GM23248 (cell line): ENCODE measurements at regions not wholly inside any gene's neighbourhood (a gene's known extent, or its start where the extent isn't known, plus 50 kb on each side); places are given as distances from the start of the nearest gene placed in this dataset.

Experiments
- DNase-seq: peaks from one replicate; pipeline ENCODE4 v3.0.0-alpha.2; 2015
- H2AFZ ChIP-seq: fragments of 200-600 bp; sonication (generic); 2 replicates; pipeline ENCODE4 v1.6.1; 2016; ENCODE audit warnings: antibody characterized with exemption
- H3F3A ChIP-seq: fragments of 200-600 bp; sonication (generic); 2 replicates; pipeline ENCODE4 v1.6.1; 2016; ENCODE audit warnings: mild to moderate bottlenecking, antibody characterized with exemption, mixed run types; ENCODE audit not compliant: insufficient read depth
- H3K27ac ChIP-seq: fragments of 200-600 bp; sonication (generic); 2 replicates; pipeline ENCODE4 v1.5.1; 2016; ENCODE audit warnings: mild to moderate bottlenecking
- H3K27me3 ChIP-seq: fragments of 200-600 bp; sonication (generic); replicated peaks from 2 replicates; pipeline ENCODE4 v1.6.1; 2016; ENCODE audit warnings: mild to moderate bottlenecking; ENCODE audit not compliant: insufficient read depth
- H3K36me3 ChIP-seq: fragments of 200-600 bp; sonication (generic); 2 replicates; pipeline ENCODE4 v1.6.1; 2016; ENCODE audit warnings: low read depth, mild to moderate bottlenecking
- H3K4me1 ChIP-seq: fragments of 200-600 bp; sonication (generic); 2 replicates; pipeline ENCODE4 v1.6.1; 2016; ENCODE audit warnings: mild to moderate bottlenecking; ENCODE audit not compliant: insufficient read depth
- H3K4me2 ChIP-seq: fragments of 200-600 bp; sonication (generic); one replicate; pipeline ENCODE4 v1.6.1; 2016; ENCODE audit warnings: mild to moderate bottlenecking; ENCODE audit not compliant: unreplicated experiment
- H3K4me3 ChIP-seq: fragments of 200-600 bp; sonication (generic); 2 replicates; pipeline ENCODE4 v1.5.1; 2016; ENCODE audit warnings: mild to moderate bottlenecking
- H3K79me2 ChIP-seq: fragments of 200-600 bp; sonication (generic); 2 replicates; pipeline ENCODE4 v1.6.1; 2016; ENCODE audit warnings: mild to moderate bottlenecking; ENCODE audit not compliant: insufficient read depth
- H3K9ac ChIP-seq: fragments of 200-600 bp; sonication (generic); 2 replicates; pipeline ENCODE4 v1.6.1; 2016; ENCODE audit warnings: mild to moderate bottlenecking
- H3K9me2 ChIP-seq: fragments of 200-600 bp; sonication (generic); 2 replicates; pipeline ENCODE4 v1.6.1; 2016; ENCODE audit warnings: mixed run types, mild to moderate bottlenecking, moderate library complexity; ENCODE audit not compliant: insufficient read depth
- H3K9me3 ChIP-seq: fragments of 200-600 bp; sonication (generic); one replicate; pipeline ENCODE4 v1.6.1; 2017; ENCODE audit warnings: low read depth
- H4K20me1 ChIP-seq: fragments of 200-600 bp; sonication (generic); 2 replicates; pipeline ENCODE4 v1.6.0; 2016; ENCODE audit not compliant: insufficient read depth
- EZH2 ChIP-seq: fragments of 200-600 bp; sonication (generic); IDR thresholded peaks from 2 replicates; pipeline ENCODE4 v1.6.1; 2018; ENCODE audit warnings: antibody characterized with exemption, mild to moderate bottlenecking; ENCODE audit not compliant: insufficient read depth, poor library complexity, severe bottlenecking
- EZH2phosphoT487 ChIP-seq: fragments of 200-600 bp; sonication (generic); IDR thresholded peaks from 2 replicates; pipeline ENCODE4 v1.6.1; 2018; ENCODE audit warnings: antibody characterized with exemption, moderate library complexity, mild to moderate bottlenecking, low read depth; ENCODE audit not compliant: insufficient read depth
- WGBS, 2 experiments: methylation state at CpG; one replicate each; pipeline ENCODE4 v1.1.6; 2015 to 2017; ENCODE audit warnings: low lambda C conversion rate in 2 of 2, low coverage in 1 of 2; ENCODE audit errors: missing lambda C conversion rate in 2 of 2; 5-methylcytosine and 5-hydroxymethylcytosine counted together
- in situ Hi-C: fragments of 300-500 bp; cut with MboI; formaldehyde crosslinking; loops from 2 replicates; pipeline ENCODE4 v1.15.0; 2020

DNA sequence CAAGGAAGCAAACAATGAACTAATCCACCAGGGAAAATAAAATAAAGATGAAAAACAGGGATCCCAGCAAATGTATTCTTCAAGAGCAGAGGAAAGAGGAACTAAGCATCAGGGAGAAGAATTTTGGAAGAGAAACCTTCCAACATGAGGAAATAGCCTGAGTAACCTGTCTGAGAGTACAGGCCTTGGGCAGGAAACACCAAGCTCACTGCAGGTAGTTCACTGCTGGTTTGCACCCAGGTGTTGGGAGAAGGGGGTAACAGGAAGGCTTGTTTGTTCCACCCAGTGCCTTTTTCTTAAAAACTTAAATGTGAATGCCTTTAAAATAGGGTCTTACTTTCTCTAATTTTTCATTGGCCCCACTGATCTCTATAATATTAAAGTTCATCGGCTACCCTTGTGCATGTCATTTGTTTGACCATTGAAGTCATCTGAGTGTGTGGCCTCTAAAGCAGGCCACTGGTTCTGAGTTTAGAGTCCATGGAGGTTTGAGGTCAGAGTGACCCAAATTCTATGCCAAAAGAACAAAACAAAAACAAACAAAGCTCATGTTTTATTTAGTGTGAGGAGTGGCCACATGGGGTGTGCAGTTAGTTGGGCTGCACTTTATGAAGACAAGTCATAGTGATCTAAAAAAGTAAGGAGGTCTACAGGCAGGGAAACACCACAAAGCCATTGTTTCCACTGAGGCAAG lies 62.9 kb upstream of the COX10 start:
- Histone ChIP-seq H3K9me3 (no peaks in the 10 kb centered on the region), H2AFZ (no peak overlapping the region), H3K36me3 (no peaks in the 10 kb centered on the region), H3K79me2 (no peaks in the 10 kb centered on the region), H3K9me2 (no peaks in the 10 kb centered on the region), H3F3A (peaks cover 5% of the 10 kb centered on the region; the same call in 1 of the 2 replicates), H3K9ac (no peak overlapping the region), H3K4me1 (no peaks in the 10 kb centered on the region), H3K27ac (no peak overlapping the region), H3K27me3 (no peaks in the 10 kb centered on the region), H4K20me1 (no peaks in the 10 kb centered on the region), H3K4me2 (no peak overlapping the region), H3K4me3 (no peak overlapping the region)
- TF ChIP-seq EZH2phosphoT487 (no peak), EZH2 (no peak)
- in situ Hi-C loops: no loop called here
- 97 to 100% methylated on average over 1 of the region's 1 CpG for whole genome bisulfite sequencing, 2 experiments
- no peak for DNase-seq

DNA sequence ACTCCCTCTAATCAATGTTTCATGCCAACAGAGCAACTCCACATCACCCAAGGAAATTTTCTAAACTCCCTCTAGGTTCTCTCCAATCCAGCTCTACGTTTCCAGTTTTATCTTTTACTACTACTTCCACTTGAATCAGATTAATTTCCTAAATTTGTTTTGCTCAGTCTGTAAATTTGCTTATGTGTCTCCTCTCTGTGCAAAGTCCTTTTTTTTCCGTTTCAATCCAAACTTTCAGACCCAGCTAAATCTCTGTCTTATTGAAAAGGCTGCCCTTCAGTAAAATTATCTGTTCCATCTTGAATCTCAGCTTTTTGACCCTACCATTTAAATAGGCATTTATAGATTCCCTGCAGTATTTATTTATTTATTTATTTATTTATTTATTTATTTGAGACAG lies 61.4 kb upstream of the COX10 start:
- no peak for DNase-seq
- H3K4me2 ChIP-seq: no peak overlapping the region
- H4K20me1 ChIP-seq: no peaks in the 10 kb centered on the region
- H3K9ac ChIP-seq: no peak overlapping the region
- no peak for TF ChIP-seq EZH2phosphoT487
- TF ChIP-seq EZH2: no peak
- H3K27me3 ChIP-seq: no peaks in the 10 kb centered on the region
- H3K79me2 ChIP-seq: no peaks in the 10 kb centered on the region
- no peak overlapping the region for H3K27ac ChIP-seq
- H3K9me2 ChIP-seq: no peaks in the 10 kb centered on the region
- H2AFZ ChIP-seq: no peak overlapping the region
- in situ Hi-C loops: no loop called here
- H3F3A ChIP-seq: peaks cover 5% of the 10 kb centered on the region; the same call in 1 of the 2 replicates
- no peaks in the 10 kb centered on the region for H3K36me3 ChIP-seq
- H3K9me3 ChIP-seq: no peaks in the 10 kb centered on the region
- no peak overlapping the region for H3K4me3 ChIP-seq
- WGBS, 2 experiments: 91 to 98% methylated on average over 2 of the region's 2 CpGs
- H3K4me1 ChIP-seq: no peaks in the 10 kb centered on the region

DNA sequence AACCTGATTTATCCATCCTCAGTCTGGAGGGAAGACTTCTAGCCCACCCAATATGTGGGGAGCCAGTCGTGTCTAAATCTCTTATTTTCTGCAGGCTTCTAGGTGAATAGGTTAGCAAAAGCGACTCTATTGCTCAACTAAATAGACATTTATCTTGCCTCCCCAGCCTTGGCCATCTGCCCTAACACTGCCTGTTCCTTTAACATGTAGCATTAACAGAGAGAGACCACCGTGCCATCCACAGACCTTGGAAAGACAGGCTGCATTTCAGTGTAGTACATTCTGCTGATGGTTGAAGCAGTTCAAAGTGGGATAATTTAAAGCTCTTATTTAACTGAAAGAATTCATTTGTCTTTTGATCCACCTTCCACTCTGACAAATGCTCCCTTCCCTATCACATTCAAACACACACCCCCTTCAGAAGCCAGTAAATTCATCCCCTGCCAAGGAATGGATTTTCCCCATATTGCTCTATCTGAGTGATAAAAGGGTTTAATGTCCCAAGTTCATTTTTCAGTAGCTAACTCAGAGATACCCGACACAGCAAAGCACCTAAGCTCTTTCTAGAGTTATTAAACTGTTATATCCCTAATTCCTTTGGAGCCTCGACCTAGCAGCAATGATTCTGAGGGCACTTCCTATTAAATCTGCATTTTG lies 58.1 kb upstream of the COX10 start:
- WGBS, 2 experiments: 69 to 71% methylated on average over 5 of the region's 5 CpGs
- no peak for TF ChIP-seq EZH2phosphoT487
- no peak for TF ChIP-seq EZH2
- Histone ChIP-seq H3F3A (peaks cover 5% of the 10 kb centered on the region; the same call in 1 of the 2 replicates), H4K20me1 (no peaks in the 10 kb centered on the region), H3K9me3 (no peaks in the 10 kb centered on the region), H3K9ac (no peak overlapping the region), H3K79me2 (no peaks in the 10 kb centered on the region), H3K27me3 (no peaks in the 10 kb centered on the region), H3K4me1 (peaks cover 3% of the 10 kb centered on the region; the same call in 1 of the 2 replicates), H3K27ac (no peak overlapping the region), H3K4me3 (no peak overlapping the region), H3K36me3 (no peaks in the 10 kb centered on the region), H3K4me2 (no peak overlapping the region), H3K9me2 (no peaks in the 10 kb centered on the region), H2AFZ (no peak overlapping the region)
- in situ Hi-C loops: no loop called here
- no peak for DNase-seq

DNA sequence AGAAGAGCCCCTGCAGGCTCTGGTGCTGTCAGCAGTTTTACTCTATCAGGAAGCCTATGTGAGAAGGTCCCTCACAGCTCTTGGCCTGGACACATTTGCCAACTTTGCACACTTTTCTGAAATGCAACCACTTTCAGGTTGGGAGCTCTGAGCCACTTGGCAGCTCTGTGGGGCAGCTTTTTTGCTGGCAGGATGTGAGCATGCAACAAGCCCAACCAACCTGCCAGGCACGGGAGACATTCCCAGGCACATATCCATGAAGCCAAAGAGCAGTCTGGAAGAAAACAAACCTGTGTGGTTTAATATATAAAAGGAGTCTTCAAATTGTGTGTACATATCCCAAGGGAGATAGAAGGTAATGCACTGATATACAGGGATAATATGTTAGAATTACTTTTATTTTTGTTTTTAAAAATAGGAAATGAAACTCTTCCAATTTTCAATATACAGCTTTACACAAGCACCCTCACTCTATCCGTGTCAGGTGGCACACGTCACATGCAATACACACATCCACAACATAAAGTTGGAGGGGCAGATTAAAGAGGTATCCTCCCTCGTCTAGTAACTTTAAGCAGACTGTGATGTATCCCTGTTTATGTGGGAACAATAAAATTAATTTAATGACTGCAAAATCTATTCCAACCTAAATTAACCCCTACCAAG lies 57.4 kb upstream of the COX10 start:
- TF ChIP-seq EZH2 (no peak), EZH2phosphoT487 (no peak)
- DNase-seq: no peak
- peaks cover 5% of the 10 kb centered on the region; the same call in 1 of the 2 replicates for H3F3A ChIP-seq
- H3K79me2 ChIP-seq: no peaks in the 10 kb centered on the region
- no peak overlapping the region for H2AFZ ChIP-seq
- no peak overlapping the region for H3K9ac ChIP-seq
- no peak overlapping the region for H3K4me3 ChIP-seq
- H3K27ac ChIP-seq: no peak overlapping the region
- H3K9me2 ChIP-seq: no peaks in the 10 kb centered on the region
- in situ Hi-C loops: no loop called here
- H3K36me3 ChIP-seq: no peaks in the 10 kb centered on the region
- H3K4me1 ChIP-seq: peaks cover 3% of the 10 kb centered on the region; the same call in 1 of the 2 replicates
- H4K20me1 ChIP-seq: no peaks in the 10 kb centered on the region
- WGBS, 2 experiments: 61 to 63% methylated on average over 4 of the region's 4 CpGs
- no peaks in the 10 kb centered on the region for H3K9me3 ChIP-seq
- H3K27me3 ChIP-seq: no peaks in the 10 kb centered on the region
- no peak overlapping the region for H3K4me2 ChIP-seq
